ENCODE measurements at regions not wholly inside any gene's neighbourhood (a gene's known extent, or its start where the extent isn't known, plus 50 kb on each side); places are given as distances from the start of the nearest gene placed in this dataset.

- Histone ChIP-seq H3K36me3 (ENCODE audit: control insufficient read depth in 2 of 2, insufficient read depth in 1 of 2, low read length in 2 of 2) (no peaks in the 10 kb centered on the region), H3K4me1 (ENCODE audit: control insufficient read depth, insufficient read depth, low read length) (no peaks in the 10 kb centered on the region; the same call in 1 of the 2 replicates), H3K4me3 (ENCODE audit: low read depth, low read length) (no peak overlapping the region), H3K27ac (ENCODE audit: extremely low read depth, low read depth, low read length) (no peak overlapping the region), H3K9me3 (ENCODE audit: control insufficient read depth, insufficient read depth, low read depth, low read length) (no peaks in the 10 kb centered on the region)
- ChIA-PET POLR2A (no interaction called here), CTCF (no interaction called here)
- TF ChIP-seq TSHZ1 (tag by site-specific recombination; IDR thresholded peaks at IDR 0.05; ENCODE audit: borderline replicate concordance) (no peak), HIC1 (tag by site-specific recombination; IDR thresholded peaks at IDR 0.05) (0 out of 2 replicates have a peak, but pooled peaks have one; percentile 27), ZBTB48 (tag by site-specific recombination; IDR thresholded peaks at IDR 0.05) (no peak), RBAK (tag by site-specific recombination; IDR thresholded peaks at IDR 0.05) (no peak), ZNF777 (tag by site-specific recombination; IDR thresholded peaks at IDR 0.05; ENCODE audit: borderline replicate concordance) (no peak)
Measured at GRCh38 chr3:101963902-101964362, 114.6 kb downstream of the NFKBIZ start.

GRCh38 chr3:101964861-101965260 lies 115.5 kb downstream of the NFKBIZ start:
- ChIA-PET CTCF (interaction anchor here (0.7 kb wide), 1 partner anchor 68 kb away, joined by 3 read pairs; no protein-coding TSS in a partner anchor), POLR2A (no interaction called here)
- Histone ChIP-seq H3K9me3 (ENCODE audit: control insufficient read depth, insufficient read depth, low read depth, low read length) (no peaks in the 10 kb centered on the region), H3K27ac (ENCODE audit: extremely low read depth, low read depth, low read length) (no peak overlapping the region), H3K4me1 (ENCODE audit: control insufficient read depth, insufficient read depth, low read length) (no peaks in the 10 kb centered on the region; the same call in 1 of the 2 replicates), H3K36me3 (ENCODE audit: control insufficient read depth in 2 of 2, insufficient read depth in 1 of 2, low read length in 2 of 2) (no peaks in the 10 kb centered on the region), H3K4me3 (ENCODE audit: low read depth, low read length) (no peak overlapping the region)
- TF ChIP-seq PATZ1 (tag by site-specific recombination; IDR thresholded peaks at IDR 0.05), result no peak
- no peak for TF ChIP-seq ZNF248 (tag by site-specific recombination; IDR thresholded peaks at IDR 0.05)
- TF ChIP-seq ZNF354C (tag by site-specific recombination; IDR thresholded peaks at IDR 0.05; ENCODE audit: borderline replicate concordance, low read depth), result no peak
- no peak for TF ChIP-seq ZNF416 (tag by site-specific recombination; IDR thresholded peaks at IDR 0.05)
- TF ChIP-seq PRDM2 (tag by site-specific recombination; IDR thresholded peaks at IDR 0.05; ENCODE audit: borderline replicate concordance), result no peak
- TF ChIP-seq ZNF596 (tag by site-specific recombination; IDR thresholded peaks at IDR 0.05), result no peak
- no peak for TF ChIP-seq ZNF239 (tag by site-specific recombination; IDR thresholded peaks at IDR 0.05)
- no peak for TF ChIP-seq ZBTB44 (tag by site-specific recombination; IDR thresholded peaks at IDR 0.05)
- no peak for TF ChIP-seq ZSCAN4 (tag by site-specific recombination; IDR thresholded peaks at IDR 0.05)
- no peak for TF ChIP-seq ZNF433 (tag by site-specific recombination; IDR thresholded peaks at IDR 0.05; ENCODE audit: low read depth)

Data from HEK293 (cell line).